Activated T-cell treated with anti-CD3 and anti-CD28 coated beads for 1 hour (primary cell): ENCODE measurements at regions not wholly inside any gene's neighbourhood (a gene's known extent, or its start where the extent isn't known, plus 50 kb on each side); places are given as distances from the start of the nearest gene placed in this dataset.
A peak's percentile ranks its signal among the peaks of the same experiment; 100 is the strongest.
"Not testable (repeated sequence)": the region's sequence is repeated elsewhere in the genome, so short reads cannot be mapped to it uniquely, and the experiment has no call there.

ENCODE experiments used
- DNase-seq: peaks from one replicate; pipeline ENCODE4 v3.0.0-alpha.2; 2020; ENCODE audit warnings: low read depth

DNA sequence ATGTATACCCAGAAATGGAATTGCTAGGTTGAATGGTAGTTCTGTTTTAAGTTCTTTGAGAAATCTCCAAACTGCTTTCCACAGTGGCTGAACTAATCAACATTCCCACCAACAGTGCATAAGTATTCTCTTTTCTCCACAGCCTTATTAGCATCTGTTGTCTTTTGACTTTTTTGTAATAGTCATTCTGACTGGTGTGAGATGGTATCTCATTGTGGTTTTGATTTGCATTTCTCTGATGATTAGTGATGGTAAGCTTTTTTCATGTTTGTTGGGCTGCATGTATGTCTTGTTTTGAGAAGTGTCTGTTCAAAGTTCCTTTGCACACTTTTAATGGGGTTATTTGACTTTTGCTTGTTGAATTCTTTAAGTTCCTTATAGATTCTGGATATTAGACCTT is 52.4 kb upstream of the EHHADH start:
- DNase-seq, result not testable (repeated sequence)

GRCh38 chr3:185306847-185307246 is 53.0 kb upstream of the EHHADH start:
- DNase-seq, result no peak

DNA sequence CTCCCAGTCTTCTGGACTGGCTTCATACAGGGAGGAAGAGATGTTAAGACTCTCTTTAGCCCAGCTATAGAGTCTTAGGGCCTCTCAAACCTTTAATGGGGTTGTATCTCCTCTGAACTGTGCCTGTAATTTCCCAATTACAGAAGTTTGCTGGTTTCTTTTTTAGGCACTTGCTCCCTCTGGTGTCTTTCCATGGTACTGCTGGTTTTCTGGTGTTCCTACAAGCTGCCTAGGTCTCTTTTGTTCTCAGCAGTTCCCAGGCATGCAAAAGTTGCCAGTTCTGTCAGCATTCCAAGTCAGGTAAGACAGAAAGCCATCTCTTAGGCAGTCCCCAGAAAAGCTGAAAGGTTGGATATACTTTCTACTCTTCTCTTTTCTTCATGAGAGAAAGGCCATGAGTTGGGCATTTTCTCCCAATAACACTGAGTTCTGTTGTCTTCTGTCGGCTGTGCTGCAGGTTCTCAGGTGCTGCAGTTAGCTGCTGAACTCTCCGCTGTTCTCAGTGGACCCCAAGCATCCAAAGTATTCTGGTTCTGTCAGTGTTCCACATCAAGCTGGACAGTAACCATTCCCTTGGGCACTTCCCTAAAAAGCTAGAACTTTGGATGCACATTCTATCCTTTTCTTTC is 54.4 kb upstream of the EHHADH start:
- DNase-seq, result peak; percentile 19

DNA sequence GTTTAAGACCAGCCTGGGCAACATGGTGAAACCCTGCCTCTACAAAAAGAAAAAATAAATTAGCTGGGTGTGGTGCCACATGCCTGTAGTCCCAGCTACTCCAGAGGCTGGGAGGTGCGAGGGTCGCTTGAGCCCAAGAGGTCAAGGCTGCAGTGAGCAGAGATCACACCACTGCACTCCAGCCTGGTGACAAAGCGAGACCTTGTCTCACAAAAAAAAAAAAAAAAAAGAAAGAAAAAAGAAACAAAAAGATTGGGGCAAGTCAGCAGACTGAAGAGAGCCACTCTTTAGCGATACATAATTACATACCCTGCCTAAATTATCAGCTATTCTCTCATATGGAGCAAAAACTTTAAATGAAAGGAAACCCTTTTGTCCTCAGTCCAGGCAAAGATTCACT is 53.6 kb upstream of the MAP3K13 start:
- no peak for DNase-seq

- no peak for DNase-seq
These were observed 53.1 kb upstream of the MAP3K13 start for GRCh38 chr3:185309795-185310194.

DNA sequence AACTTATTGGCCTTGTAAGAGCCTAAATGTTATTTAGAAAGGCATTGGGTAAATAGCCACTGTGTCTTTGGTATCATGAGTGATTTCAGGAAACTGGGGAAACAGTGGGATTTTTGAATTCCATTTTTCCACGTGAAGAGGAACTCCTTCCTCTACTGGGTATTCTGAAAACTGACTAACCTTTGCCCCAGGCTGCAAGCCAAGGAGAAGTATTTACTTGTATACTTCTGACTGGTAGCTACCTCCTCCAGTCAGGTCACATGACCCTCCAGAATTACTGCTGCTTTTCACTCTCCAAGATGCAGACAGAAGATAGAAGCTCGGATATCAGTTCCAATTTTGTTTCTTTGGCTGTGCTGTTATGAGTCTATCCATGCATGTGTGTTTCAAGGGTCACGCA is 50.9 kb upstream of the MAP3K13 start:
- no peak for DNase-seq
